OCI-LY3 (cell line): ENCODE measurements at regions not wholly inside any gene's neighbourhood (a gene's known extent, or its start where the extent isn't known, plus 50 kb on each side); places are given as distances from the start of the nearest gene placed in this dataset.

ENCODE experiments used
- H2AFZ ChIP-seq: fragments of 200-600, 300-600 bp; shearing (Covaris generic); 2 replicates; pipeline ENCODE4 v1.6.0; 2014; ENCODE audit warnings: antibody characterized with exemption, low read depth, low read length
- H3K27ac ChIP-seq: fragments of 200-600, 300-600 bp; sonication (generic); 2 replicates; pipeline ENCODE4 v1.5.1; 2014; ENCODE audit warnings: mild to moderate bottlenecking, low read length, moderate library complexity, mixed read lengths
- H3K27me3 ChIP-seq: fragments of 200-600, 300-600 bp; sonication (generic); 2 replicates; pipeline ENCODE4 v1.6.1; 2014; ENCODE audit warnings: low read depth, low read length, mixed read lengths
- H3K36me3 ChIP-seq: fragments of 200-600, 300-600 bp; sonication (generic); replicated peaks from 2 replicates; pipeline ENCODE3; 2014; ENCODE audit warnings: low read depth, low read length, mixed read lengths
- H3K4me1 ChIP-seq: fragments of 300-600, 200-600 bp; sonication (generic); 2 replicates; pipeline ENCODE4 v1.6.1; 2014; ENCODE audit warnings: low read length, mixed read lengths
- H3K4me2 ChIP-seq: fragments of 200-600, 300-600 bp; sonication (generic); 2 replicates; pipeline ENCODE4 v1.6.1; 2014; ENCODE audit warnings: low read length, mixed read lengths
- H3K4me3 ChIP-seq: fragments of 300-600, 200-600 bp; sonication (generic); 2 replicates; pipeline ENCODE4 v1.5.1; 2014; ENCODE audit warnings: antibody characterized with exemption, mild to moderate bottlenecking, low read length, moderate library complexity
- H3K79me2 ChIP-seq: fragments of 300-600, 200-600 bp; shearing (Covaris generic); 2 replicates; pipeline ENCODE4 v1.6.1; 2014; ENCODE audit warnings: mild to moderate bottlenecking, low read length, mixed read lengths
- H3K9ac ChIP-seq: fragments of 300-600, 200-600 bp; shearing (Covaris generic); 2 replicates; pipeline ENCODE4 v1.6.0; 2014; ENCODE audit warnings: mild to moderate bottlenecking, low read length, moderate library complexity
- H3K9me3 ChIP-seq: fragments of 200-600, 300-600 bp; shearing (Covaris generic); 2 replicates; pipeline ENCODE4 v1.6.1; 2014; ENCODE audit warnings: low read length, mixed read lengths; ENCODE audit not compliant: insufficient read depth
- H4K20me1 ChIP-seq: fragments of 200-600, 300-600 bp; sonication (generic); 2 replicates; pipeline ENCODE4 v1.6.1; 2016; ENCODE audit warnings: low read length, mixed read lengths; ENCODE audit not compliant: insufficient read depth
- CTCF ChIP-seq: fragments of 200-600, 300-600 bp; sonication (generic); IDR thresholded peaks from 2 replicates; pipeline ENCODE4 v1.5.1; 2014; ENCODE audit warnings: antibody characterized with exemption, low read length, low read depth
- EZH2phosphoT487 ChIP-seq: fragments of 200-600 bp; shearing (Covaris generic); IDR thresholded peaks from 2 replicates; pipeline ENCODE4 v1.6.1; 2018; ENCODE audit warnings: antibody characterized with exemption, mixed run types, low read depth

- H3K4me3 ChIP-seq, result no peak overlapping the region
- no peak overlapping the region for H3K9ac ChIP-seq
- no peaks in the 10 kb centered on the region for H3K79me2 ChIP-seq
- no peaks in the 10 kb centered on the region for H3K27me3 ChIP-seq
- H3K4me1 ChIP-seq, result no peaks in the 10 kb centered on the region
- H3K36me3 ChIP-seq, result no peaks in the 10 kb centered on the region
- no peak overlapping the region for H2AFZ ChIP-seq
- H3K27ac ChIP-seq, result no peak overlapping the region
- H3K4me2 ChIP-seq, result no peak overlapping the region
- TF ChIP-seq CTCF (no peak), EZH2phosphoT487 (no peak)
- no peaks in the 10 kb centered on the region for H3K9me3 ChIP-seq
- H4K20me1 ChIP-seq, result no peaks in the 10 kb centered on the region
Observed at GRCh38 chr2:81445176-81445575, 1140.6 kb upstream of the LRRTM1 start.

- Histone ChIP-seq H4K20me1 (no peaks in the 10 kb centered on the region), H3K9ac (no peak overlapping the region), H3K27ac (no peak overlapping the region), H3K9me3 (no peaks in the 10 kb centered on the region), H3K79me2 (no peaks in the 10 kb centered on the region), H3K36me3 (no peaks in the 10 kb centered on the region), H2AFZ (no peak overlapping the region), H3K4me3 (no peak overlapping the region), H3K4me1 (no peaks in the 10 kb centered on the region), H3K4me2 (no peak overlapping the region), H3K27me3 (no peaks in the 10 kb centered on the region)
- TF ChIP-seq CTCF, result no peak
- TF ChIP-seq EZH2phosphoT487, result no peak
Observed at GRCh38 chr2:81437456-81438000, 1133.0 kb upstream of the LRRTM1 start.

GRCh38 chr2:81436256-81436655 is 1131.7 kb upstream of the LRRTM1 start:
- H3K4me1 ChIP-seq, result no peaks in the 10 kb centered on the region
- H3K27me3 ChIP-seq, result no peaks in the 10 kb centered on the region
- no peak overlapping the region for H3K9ac ChIP-seq
- H3K36me3 ChIP-seq, result no peaks in the 10 kb centered on the region
- H3K4me2 ChIP-seq, result no peak overlapping the region
- H2AFZ ChIP-seq, result no peak overlapping the region
- no peak overlapping the region for H3K4me3 ChIP-seq
- H4K20me1 ChIP-seq, result no peaks in the 10 kb centered on the region
- no peaks in the 10 kb centered on the region for H3K79me2 ChIP-seq
- H3K9me3 ChIP-seq, result no peaks in the 10 kb centered on the region
- no peak overlapping the region for H3K27ac ChIP-seq
- TF ChIP-seq EZH2phosphoT487, result no peak
- no peak for TF ChIP-seq CTCF

GRCh38 chr2:81412681-81413080 is 1108.1 kb upstream of the LRRTM1 start:
- Histone ChIP-seq H3K9ac (no peak overlapping the region), H3K79me2 (no peaks in the 10 kb centered on the region), H3K9me3 (no peaks in the 10 kb centered on the region), H3K4me3 (no peak overlapping the region), H3K27me3 (no peaks in the 10 kb centered on the region), H2AFZ (no peak overlapping the region), H3K36me3 (no peaks in the 10 kb centered on the region), H3K27ac (no peak overlapping the region), H3K4me1 (no peaks in the 10 kb centered on the region), H3K4me2 (no peak overlapping the region), H4K20me1 (no peaks in the 10 kb centered on the region)
- TF ChIP-seq CTCF (no peak), EZH2phosphoT487 (no peak)
